ENCODE measurements at regions not wholly inside any gene's neighbourhood (a gene's known extent, or its start where the extent isn't known, plus 50 kb on each side); places are given as distances from the start of the nearest gene placed in this dataset.
A peak's percentile ranks its signal among the peaks of the same experiment; 100 is the strongest.

DNA sequence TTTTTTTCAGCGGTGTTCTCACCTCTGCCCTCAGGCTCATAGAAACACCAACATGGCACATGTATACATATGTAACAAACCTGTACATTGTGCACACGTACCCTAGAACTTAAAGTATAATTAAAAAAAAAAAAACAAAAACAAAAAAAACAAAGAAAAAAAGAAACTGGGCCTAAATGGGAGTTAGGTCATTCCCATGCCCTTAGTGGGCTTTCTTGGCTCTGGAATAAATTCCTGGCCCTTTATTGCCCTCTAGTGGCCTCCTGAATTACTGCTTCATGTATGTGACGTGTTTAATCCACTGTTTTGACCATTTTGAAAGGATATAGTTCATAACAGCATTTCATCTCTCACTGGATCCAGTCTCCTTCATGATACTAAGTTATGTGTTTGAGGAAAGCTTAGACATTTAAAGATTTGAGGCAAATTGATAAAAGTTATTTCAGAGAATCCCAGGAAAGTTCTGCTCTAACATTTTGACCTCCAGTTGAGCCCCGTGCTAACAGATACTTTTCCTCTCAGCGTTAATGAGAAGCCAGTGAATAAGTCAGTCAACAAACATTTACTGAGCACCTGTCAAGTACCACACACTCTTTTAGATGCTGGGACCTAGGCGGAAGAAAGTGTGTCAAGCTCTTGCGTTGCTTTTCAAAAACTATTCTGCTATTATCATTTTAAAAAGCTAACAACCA is 54.7 kb upstream of the SYPL1 start:
- TF ChIP-seq, protein P1, sequence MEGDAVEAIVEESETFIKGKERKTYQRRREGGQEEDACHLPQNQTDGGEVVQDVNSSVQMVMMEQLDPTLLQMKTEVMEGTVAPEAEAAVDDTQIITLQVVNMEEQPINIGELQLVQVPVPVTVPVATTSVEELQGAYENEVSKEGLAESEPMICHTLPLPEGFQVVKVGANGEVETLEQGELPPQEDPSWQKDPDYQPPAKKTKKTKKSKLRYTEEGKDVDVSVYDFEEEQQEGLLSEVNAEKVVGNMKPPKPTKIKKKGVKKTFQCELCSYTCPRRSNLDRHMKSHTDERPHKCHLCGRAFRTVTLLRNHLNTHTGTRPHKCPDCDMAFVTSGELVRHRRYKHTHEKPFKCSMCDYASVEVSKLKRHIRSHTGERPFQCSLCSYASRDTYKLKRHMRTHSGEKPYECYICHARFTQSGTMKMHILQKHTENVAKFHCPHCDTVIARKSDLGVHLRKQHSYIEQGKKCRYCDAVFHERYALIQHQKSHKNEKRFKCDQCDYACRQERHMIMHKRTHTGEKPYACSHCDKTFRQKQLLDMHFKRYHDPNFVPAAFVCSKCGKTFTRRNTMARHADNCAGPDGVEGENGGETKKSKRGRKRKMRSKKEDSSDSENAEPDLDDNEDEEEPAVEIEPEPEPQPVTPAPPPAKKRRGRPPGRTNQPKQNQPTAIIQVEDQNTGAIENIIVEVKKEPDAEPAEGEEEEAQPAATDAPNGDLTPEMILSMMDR (conservative IDR thresholded peaks at IDR 0.05; ENCODE audit: low read depth, low read length): peak; percentile 89
- no peak for TF ChIP-seq EZH2 (IDR thresholded peaks at IDR 0.05; ENCODE audit: borderline replicate concordance, low read depth, low read length, poor library complexity, severe bottlenecking)
- peaks cover 7% of the 10 kb centered on the region for H3K4me1 ChIP-seq (ENCODE audit: insufficient read depth, low read length, poor library complexity, severe bottlenecking)
- H3K27ac ChIP-seq (ENCODE audit: low read depth, low read length, poor library complexity, severe bottlenecking): no peak overlapping the region
- CTCF ChIA-PET: interaction anchor here (1.1 kb wide), 1 partner anchor 101 kb away, joined by 3 read pairs; no protein-coding TSS in a partner anchor
- POLR2A ChIA-PET (ENCODE audit: low non-redundant PET): no interaction called here
- peaks cover 8% of the 10 kb centered on the region for H3K9me3 ChIP-seq (ENCODE audit: low read depth, low read length, poor library complexity, severe bottlenecking)
- no peak overlapping the region for H3K4me3 ChIP-seq (ENCODE audit: low read depth, low read length, poor library complexity, severe bottlenecking)
- DNase-seq (ENCODE audit: low spot score): peak; percentile 77
- H3K36me3 ChIP-seq (ENCODE audit: insufficient read depth, low read length, poor library complexity, severe bottlenecking): no peaks in the 10 kb centered on the region
- H3K27me3 ChIP-seq (replicated peaks; ENCODE audit: insufficient read depth, low read depth, low read length, poor library complexity): no peaks in the 10 kb centered on the region
- intact Hi-C loops (cut with micrococcal nuclease; ENCODE audit: unreplicated experiment): loop anchor here (5.0 kb wide), 2 partner anchors 109 to 404 kb away; no protein-coding TSS in a partner anchor
- no TSS peak for BruUV-seq (replicated peaks)

DNA sequence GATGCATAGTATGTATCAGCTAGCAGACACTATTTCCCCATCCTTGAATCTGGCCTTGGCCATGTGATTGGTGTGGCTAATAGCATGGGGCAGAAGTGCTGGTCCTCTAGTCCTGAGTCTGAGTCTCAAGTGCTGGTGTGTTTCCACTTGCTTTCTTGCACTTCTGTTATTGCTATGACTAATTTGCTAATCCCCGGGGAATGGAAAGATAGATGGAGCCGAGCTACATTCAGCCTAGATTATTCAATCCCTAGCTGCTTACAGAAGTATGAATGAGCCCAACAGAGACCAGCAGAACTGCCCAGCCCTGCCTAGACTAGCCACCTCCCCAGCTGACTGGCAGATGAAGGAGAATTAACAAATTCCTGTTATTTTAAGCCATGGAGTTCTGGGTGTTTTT is 53.2 kb upstream of the SYPL1 start:
- BruUV-seq (replicated peaks): no TSS peak
- Histone ChIP-seq H3K27ac (ENCODE audit: low read depth, low read length, poor library complexity, severe bottlenecking) (no peak overlapping the region), H3K4me3 (ENCODE audit: low read depth, low read length, poor library complexity, severe bottlenecking) (no peak overlapping the region), H3K27me3 (replicated peaks; ENCODE audit: insufficient read depth, low read depth, low read length, poor library complexity) (no peaks in the 10 kb centered on the region), H3K9me3 (ENCODE audit: low read depth, low read length, poor library complexity, severe bottlenecking) (peaks cover 8% of the 10 kb centered on the region), H3K36me3 (ENCODE audit: insufficient read depth, low read length, poor library complexity, severe bottlenecking) (no peaks in the 10 kb centered on the region), H3K4me1 (ENCODE audit: insufficient read depth, low read length, poor library complexity, severe bottlenecking) (peaks cover 7% of the 10 kb centered on the region)
- intact Hi-C loops (cut with micrococcal nuclease; ENCODE audit: unreplicated experiment): loop anchor here (5.0 kb wide), 2 partner anchors 108 to 403 kb away; no protein-coding TSS in a partner anchor
- POLR2A ChIA-PET (ENCODE audit: low non-redundant PET): no interaction called here
- CTCF ChIA-PET: interaction anchor here (0.6 to 1.2 kb wide), 6 partner anchors 11 to 644 kb away, joined by 3 to 8 read pairs (median 4); no protein-coding TSS in a partner anchor
- TF ChIP-seq, protein P1 (conservative IDR thresholded peaks at IDR 0.05; ENCODE audit: low read depth, low read length): no peak
- TF ChIP-seq EZH2 (IDR thresholded peaks at IDR 0.05; ENCODE audit: borderline replicate concordance, low read depth, low read length, poor library complexity, severe bottlenecking): no peak
- peak; percentile 75 for DNase-seq (ENCODE audit: low spot score)

DNA sequence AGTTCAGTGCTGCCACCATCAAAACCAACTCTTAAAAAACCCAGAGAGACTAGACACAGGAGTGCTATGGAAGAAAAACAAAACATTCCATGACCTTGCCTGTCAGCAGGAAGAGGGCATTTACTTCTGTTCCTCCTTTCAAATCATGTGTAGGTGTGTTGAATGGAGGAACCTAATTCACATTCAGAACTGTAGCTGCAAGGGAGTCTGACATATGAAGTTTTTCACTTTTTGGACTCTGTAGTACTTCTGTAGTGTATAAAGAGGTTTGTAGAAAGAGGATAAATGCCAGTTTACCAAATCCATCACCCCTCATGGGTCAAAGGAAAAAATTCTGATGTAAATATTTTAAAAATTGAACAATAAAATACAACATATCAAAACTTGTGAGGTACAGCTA is 51.1 kb upstream of the SYPL1 start:
- no peak overlapping the region for H3K27ac ChIP-seq (ENCODE audit: low read depth, low read length, poor library complexity, severe bottlenecking)

More for the DNA sequence above, 51.1 kb upstream of the SYPL1 start:
- BruUV-seq (replicated peaks): no TSS peak
- Histone ChIP-seq H3K27me3 (replicated peaks; ENCODE audit: insufficient read depth, low read depth, low read length, poor library complexity) (no peaks in the 10 kb centered on the region), H3K4me1 (ENCODE audit: insufficient read depth, low read length, poor library complexity, severe bottlenecking) (peaks cover 7% of the 10 kb centered on the region), H3K4me3 (ENCODE audit: low read depth, low read length, poor library complexity, severe bottlenecking) (no peak overlapping the region), H3K36me3 (ENCODE audit: insufficient read depth, low read length, poor library complexity, severe bottlenecking) (no peaks in the 10 kb centered on the region), H3K9me3 (ENCODE audit: low read depth, low read length, poor library complexity, severe bottlenecking) (peaks cover 8% of the 10 kb centered on the region)
- TF ChIP-seq, protein P1 (conservative IDR thresholded peaks at IDR 0.05; ENCODE audit: low read depth, low read length): no peak
- DNase-seq (ENCODE audit: low spot score): no peak
- ChIA-PET POLR2A (ENCODE audit: low non-redundant PET) (no interaction called here), CTCF (interaction anchor here (0.7 kb wide), 1 partner anchor 913 kb away, joined by 3 read pairs; no protein-coding TSS in a partner anchor)
- intact Hi-C loops (cut with micrococcal nuclease; ENCODE audit: unreplicated experiment): no loop called here
